HG02870 (cell line): ENCODE measurements at regions not wholly inside any gene's neighbourhood (a gene's known extent, or its start where the extent isn't known, plus 50 kb on each side); places are given as distances from the start of the nearest gene placed in this dataset.
"Not testable (repeated sequence)": the region's sequence is repeated elsewhere in the genome, so short reads cannot be mapped to it uniquely, and the experiment has no call there.

Experiments
- ATAC-seq: cut with Tn5 transposase; IDR thresholded peaks from one replicate; pipeline ENCODE4 v1.9.1; 2021; ENCODE audit warnings: mild to moderate bottlenecking, moderate library complexity; ENCODE audit not compliant: unreplicated experiment

DNA sequence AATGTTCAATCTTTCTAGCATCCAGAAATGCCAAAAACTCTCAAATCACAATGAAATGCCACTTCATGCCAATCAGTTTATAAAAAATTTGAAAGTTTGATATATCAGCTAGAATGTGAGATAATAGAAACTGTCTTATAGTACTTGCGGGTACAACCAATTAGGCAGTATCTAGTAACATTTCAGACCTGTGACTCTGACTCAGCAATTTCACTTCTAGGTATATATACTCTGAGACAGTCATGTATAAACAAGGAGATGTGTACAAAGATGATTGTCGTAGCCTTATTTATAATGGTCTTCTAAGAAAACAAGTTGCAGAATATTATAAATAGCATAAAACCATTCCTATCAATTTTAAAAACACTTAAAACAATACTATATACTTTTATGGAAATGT lies 252.3 kb upstream of the PODXL start:
- no peak for ATAC-seq

- ATAC-seq: not testable (repeated sequence)
These were observed 251.7 kb upstream of the PODXL start for GRCh38 chr7:131808156-131808555.

DNA sequence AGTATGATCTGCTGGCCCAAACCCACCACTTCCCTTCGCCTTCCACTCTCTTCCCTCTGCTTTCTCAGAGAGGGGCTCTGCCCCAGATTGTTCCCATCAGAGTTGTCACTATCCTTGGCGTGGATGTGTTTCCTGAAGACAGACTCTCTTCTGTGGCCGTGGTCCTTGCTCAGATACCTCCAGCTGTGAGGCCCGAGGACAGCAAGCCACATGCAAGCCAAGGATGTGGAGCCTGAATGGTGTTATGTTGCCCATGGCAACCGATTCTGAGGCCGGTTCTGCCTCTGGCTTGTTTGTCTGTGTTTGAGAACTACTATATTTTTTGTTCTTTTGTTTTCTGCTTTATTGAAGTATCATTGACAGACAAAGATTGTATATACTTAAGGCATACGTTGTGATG lies 247.4 kb upstream of the PODXL start:
- ATAC-seq: no peak

- ATAC-seq: no peak
These were observed 245.9 kb upstream of the PODXL start for GRCh38 chr7:131802195-131802864.

- ATAC-seq: no peak
These were observed 244.1 kb upstream of the PODXL start for GRCh38 chr7:131800531-131800930.

DNA sequence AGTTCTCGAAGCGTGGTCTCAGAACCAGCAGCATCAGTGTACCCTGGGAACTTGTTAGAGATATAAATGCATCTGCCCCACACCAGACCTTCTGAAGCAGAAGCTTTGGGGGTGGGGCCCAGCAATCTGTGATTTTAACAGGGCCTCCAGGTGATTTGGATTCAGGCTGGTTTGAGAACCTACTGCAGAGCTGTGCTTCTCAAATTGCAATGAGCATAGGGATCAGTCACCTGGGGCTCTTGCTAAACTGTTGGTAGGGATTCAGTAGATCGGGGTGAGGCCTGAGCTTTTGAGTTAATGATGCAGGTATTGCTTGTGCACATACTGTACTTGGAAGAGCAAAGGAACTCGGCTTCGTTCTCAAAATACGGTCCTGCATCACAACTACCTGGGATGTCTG lies 243.6 kb upstream of the PODXL start:
- no peak for ATAC-seq

DNA sequence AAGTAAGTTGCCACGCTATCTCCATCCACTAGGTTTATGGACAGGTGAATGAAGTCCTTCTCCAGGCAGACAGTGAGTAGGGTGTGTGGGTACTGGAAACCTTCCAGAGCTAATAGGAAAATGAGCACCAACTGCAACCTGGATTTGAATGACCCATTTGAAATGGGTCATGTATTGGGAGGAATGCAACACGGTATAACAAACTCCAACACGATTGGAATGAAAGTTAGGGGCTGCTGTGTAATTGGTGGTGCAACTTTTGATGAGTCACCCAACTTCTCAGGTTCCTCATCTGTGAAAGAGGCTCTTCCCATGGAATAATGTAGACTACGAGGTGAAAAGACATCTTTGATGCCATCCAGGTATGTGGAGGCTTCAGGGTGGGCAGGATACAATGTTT lies 241.4 kb upstream of the PODXL start:
- no peak for ATAC-seq

- ATAC-seq: no peak
These were observed 239.0 kb upstream of the PODXL start for GRCh38 chr7:131795400-131795799.

GRCh38 chr7:131792311-131792710 lies 235.9 kb upstream of the PODXL start:
- ATAC-seq: no peak

DNA sequence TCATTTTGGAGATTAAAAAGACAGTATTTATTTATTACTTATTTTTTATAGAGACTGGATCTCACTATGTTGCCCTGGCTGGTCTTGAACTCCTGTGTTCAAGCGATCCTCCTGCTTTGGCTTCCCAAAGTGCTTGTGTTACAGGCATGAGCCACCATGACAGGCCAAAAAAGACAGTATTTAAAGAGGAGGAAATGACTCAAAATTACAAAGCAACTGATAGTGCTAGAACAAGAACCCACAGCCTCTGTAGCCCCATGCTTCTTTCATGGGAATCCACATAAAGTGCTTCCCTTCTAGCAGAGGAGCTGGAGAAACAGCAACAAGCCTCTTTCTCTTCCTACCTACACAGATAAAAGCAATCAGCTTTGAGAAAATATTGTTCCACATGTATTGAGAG lies 230.7 kb upstream of the PODXL start:
- ATAC-seq: no peak

GRCh38 chr7:131786204-131786603 lies 229.8 kb upstream of the PODXL start:
- ATAC-seq: no peak

DNA sequence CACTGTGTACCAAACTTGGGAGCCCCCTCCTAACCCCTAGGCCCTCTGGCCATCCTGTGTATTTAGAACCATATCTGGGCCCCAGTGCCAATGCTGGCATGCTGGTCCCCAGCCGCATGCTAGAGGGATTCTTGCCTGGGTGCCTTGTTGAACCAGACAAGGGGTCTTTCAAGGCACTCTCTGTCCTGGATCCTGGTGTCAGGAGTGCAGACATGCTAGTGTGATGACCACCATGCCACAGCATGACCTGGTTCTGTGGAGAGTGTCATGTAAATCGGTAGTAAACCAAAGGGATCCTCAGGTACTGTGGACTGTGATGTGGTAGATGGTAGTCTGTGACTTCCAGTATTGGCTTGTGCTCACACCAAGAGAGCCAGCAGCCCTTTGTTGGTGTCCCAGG lies 222.2 kb upstream of the PODXL start:
- no peak for ATAC-seq

DNA sequence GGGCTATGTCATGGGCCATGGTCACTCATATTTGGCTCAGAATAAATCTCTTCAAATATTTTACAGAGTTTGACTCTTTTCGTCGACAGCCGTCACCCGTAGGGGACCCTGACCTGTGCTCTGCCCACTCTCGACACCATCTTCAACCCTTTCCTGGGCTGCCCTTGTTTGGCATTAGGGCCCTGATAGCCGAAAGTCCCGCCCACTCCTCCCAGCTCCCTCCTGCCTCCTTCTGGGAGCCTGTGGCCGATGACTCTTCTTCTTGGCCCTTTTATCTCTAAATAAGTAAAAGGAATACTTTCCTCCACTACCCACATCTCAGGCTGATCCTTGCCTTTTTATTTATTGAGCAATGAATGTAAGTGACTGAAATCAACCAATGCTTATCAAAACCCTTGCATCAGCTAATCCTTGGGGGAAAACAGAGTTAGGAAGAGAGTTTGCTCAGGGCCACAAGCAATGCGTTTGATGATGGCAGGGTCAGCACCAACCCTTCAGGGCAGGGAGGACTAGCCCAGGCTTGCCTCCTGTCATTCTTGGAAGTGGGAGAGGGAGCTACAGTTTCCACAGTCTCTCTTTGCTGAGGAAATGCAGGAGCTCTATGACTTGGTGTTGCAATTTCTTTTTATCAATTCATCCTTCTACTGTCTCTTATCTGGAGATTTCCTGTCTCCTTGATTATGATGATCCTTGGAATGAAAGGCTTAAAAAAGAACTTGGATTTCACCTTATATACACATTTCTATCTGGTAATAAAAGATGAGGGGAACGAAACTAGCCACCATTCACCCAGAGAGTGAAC lies 218.2 kb upstream of the PODXL start:
- ATAC-seq: no peak

GRCh38 chr7:131773413-131773812 lies 217.0 kb upstream of the PODXL start:
- no peak for ATAC-seq

DNA sequence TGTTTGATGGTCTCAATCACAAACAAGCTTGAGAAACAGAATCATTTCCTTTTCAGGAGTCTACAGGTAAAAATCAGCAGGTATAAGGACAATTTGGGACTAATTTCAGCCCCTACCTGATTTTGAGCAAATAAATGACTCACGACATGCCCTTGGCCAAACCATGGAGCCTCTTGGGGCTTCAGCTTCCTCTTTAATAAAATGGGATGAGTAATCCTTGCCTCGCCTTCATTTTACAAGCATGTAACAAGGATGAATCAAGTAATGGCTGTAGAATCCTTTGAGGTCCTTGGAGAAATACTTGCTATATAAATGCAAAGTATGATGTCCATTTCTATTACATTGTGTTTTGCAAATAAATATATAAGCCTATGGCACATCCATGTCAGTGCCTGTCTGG lies 212.8 kb upstream of the PODXL start:
- no peak for ATAC-seq

- ATAC-seq: no peak
These were observed 211.2 kb upstream of the PODXL start for GRCh38 chr7:131767591-131767990.

- no peak for ATAC-seq
These were observed 209.1 kb upstream of the PODXL start for GRCh38 chr7:131765575-131765974.

- ATAC-seq: no peak
These were observed 207.8 kb upstream of the PODXL start for GRCh38 chr7:131764143-131764775.

GRCh38 chr7:131762753-131763152 lies 206.3 kb upstream of the PODXL start:
- ATAC-seq: no peak

GRCh38 chr7:131755801-131756200 lies 199.4 kb upstream of the PODXL start:
- not testable (repeated sequence) for ATAC-seq

- ATAC-seq: no peak
These were observed 197.3 kb upstream of the PODXL start for GRCh38 chr7:131753620-131754222.
